Renal cortical epithelial cell (primary cell): ENCODE measurements at regions not wholly inside any gene's neighbourhood (a gene's known extent, or its start where the extent isn't known, plus 50 kb on each side); places are given as distances from the start of the nearest gene placed in this dataset.

ENCODE experiments used
- DNase-seq: peaks from one replicate; pipeline ENCODE4 v3.0.0-alpha.2; 2011; ENCODE audit warnings: low read depth

DNA sequence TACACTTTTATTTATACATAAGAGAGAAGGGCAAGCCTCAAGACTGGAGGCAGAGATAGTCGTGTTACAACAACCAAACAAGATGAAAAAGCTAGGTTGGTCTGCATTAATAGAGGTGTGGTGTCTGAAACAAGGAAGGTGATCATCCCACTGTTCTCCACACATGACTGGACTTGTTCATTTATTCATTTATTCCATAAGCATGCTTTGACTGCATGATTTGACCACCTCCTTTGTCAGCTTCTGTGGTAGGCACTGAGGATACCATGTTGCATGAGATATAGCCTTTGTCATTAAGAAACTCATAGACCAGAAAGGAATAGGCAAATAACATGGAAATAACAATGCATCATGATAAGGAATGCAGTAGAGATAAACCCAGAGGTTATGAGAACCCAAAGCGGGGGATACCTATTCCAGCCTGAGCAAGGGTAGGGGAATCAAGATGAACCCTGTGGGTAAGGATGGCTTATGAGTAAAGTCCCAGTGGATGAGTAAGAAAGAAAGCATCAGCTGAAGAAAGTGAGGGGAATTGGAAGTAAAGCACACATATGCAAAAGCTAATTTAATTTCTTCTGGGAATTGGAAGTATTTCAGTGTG lies 173.7 kb upstream of the FGGY start:
- no peak for DNase-seq

DNA sequence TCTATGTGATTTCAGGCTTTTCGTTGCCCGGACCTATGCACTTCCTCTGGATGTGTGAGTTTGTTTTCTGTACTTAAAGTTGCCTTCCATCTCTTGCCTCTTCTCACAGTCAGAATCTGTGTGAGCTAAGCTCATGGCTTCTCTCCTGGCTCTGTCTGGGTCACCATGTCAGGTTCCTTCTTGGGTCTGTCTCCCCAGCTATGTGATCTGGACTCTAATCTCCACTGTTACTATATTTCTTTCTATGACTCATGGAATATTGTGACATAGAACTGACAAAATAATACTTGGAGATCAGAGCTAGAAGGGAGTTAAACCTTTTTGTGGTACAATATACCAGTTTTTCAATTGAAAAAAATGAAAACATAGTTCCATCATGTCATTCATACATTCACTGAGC lies 172.7 kb upstream of the FGGY start:
- DNase-seq = peak; percentile 26

DNA sequence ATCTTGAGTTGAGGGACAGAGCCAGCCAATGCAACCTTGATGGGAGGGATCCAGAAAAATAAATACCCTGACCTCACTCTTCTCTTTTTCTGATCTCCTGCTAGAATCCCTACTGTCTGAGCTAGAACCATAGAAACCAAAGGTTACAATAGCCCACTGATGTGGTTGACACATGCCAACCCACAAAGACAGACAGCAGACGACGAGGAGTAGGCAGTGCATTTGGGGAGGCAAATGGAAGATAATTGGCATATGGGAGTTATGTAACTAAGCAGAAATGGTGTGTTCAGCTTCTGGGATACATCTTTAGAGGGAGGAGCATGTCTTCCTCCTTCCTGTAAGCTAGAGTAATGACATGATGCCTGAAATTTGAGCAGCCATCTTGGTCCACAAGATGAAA lies 171.7 kb upstream of the FGGY start:
- no peak for DNase-seq

DNA sequence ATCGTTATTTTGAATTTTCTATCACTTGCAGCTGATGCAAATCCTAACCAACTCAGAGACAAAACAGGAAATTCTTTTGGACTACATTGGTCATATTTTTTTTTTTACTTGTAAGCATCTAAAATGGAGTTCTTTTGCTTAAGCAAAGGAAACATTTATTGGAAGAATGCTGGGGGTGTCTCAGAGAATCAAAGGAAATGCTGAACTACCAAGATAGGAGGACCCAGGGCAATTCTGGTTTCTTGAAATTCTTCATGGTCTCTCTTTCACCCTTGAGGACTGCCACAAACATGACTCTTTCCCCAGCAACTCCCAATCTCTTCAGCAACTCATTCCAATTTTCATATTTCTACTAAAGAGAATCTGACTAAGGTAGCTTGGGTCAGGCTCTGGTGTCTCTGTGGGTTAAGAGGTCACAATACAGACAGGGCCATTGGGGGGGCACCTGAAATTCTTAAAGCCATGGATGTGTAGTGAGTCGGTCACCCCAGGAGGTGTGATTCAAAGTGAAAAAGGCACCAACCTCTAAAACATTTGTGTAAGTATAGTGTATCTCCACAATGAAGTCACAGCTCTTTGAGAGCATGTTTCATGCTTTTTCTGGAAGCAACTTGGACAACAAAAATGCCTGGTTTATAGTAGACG lies 171.1 kb upstream of the FGGY start:
- DNase-seq = no peak

DNA sequence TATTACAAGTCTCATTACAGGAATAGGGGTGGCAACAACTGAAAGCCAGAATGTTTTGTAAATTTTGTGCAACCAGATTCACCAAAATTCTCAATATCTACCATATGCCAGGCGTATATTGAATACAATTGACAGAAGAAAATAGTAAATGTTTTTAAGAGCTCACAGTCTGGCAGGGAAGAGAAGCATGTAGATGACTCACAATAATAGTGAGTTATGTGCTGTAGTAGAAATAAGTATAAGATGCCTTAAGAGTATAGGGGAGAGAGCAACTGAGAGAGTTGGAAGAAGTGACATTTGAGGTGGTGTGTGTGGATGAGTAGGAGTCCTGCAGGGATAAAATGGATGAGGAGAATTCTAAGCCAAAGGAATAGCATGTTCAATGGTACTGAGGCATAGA lies 170.5 kb upstream of the FGGY start:
- DNase-seq = no peak

DNA sequence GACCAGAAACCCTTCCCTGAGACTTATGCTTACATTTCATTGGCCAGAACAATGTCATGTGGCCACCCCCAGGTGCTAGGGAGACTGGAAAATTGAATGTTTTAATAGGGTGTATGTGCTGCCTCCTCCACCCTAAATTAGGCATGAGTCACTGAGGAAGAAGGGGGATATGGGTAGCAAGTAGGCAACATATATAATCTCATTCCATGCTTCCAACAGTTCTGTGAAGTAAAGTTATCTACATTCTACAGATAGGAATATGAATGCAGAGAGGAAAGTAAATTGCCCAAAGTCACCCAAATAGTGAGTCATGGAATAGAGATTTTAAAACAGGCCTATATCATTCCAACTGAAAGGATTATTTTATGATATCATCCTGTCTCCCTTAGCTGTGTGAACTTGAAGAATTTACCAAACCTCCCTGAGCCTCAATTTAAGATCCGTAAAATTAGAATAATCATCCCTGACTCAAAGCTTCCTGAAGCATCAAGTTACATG lies 168.6 kb upstream of the FGGY start:
- DNase-seq = peak; percentile 22

DNA sequence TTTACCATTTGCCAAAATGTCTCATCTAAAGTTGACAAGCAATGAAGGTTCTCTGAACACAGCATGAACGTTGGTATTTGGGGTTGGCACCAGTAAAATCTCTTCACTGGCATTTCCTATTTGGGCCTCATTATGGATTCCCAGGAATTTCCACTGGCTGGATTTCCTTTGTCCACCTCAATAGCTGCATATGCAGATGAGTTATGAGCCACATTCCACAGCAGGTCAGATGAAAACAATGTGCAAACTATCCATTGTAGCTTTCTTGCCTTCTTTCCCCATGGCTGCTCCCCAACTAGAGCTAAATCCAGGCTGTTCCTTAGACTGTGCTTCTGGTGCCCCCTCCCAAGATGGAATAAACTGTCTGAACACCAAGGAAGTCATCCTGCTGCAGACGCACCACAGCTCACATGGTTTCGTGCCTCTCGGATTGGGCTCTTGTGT lies 168.1 kb upstream of the FGGY start:
- DNase-seq = peak; percentile 92

DNA sequence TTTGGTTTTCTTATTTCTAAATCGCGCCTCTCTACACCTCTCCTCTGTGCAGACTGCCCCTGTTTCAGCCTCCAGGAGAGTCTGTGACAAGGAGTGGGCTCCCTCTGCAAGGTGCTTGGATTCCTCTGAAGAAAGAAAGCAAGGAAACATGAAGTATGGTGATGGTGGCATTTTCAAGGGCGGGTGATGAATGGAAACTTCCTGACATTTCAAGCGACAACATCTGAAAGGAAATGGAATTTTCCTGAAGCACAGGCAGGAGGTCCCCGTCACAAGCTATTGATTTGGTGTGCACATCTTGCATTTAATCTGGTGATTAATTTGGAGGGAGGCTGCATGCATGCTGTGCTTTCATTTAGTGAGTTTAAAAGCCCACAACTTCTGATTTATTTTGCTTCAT lies 164.6 kb upstream of the FGGY start:
- DNase-seq = peak; percentile 45

DNA sequence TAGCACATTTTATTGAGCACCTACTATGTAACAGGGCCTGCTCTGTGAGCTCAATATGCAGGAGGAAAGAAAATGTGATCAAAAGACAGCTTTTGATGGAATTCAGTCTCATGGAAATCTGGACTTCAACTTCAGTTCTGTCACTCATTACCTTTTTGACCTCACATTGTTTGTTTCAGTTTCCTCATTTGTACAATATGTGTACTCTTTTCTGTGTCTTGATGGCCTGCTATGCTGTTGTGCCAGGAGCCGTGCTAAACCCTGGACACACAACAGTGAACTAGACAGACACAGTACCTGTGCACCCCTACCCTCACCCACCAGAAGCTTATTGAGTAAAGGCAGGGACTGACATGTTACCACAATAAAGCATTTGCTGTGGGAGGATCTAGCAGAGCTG lies 162.9 kb upstream of the FGGY start:
- DNase-seq = no peak

DNA sequence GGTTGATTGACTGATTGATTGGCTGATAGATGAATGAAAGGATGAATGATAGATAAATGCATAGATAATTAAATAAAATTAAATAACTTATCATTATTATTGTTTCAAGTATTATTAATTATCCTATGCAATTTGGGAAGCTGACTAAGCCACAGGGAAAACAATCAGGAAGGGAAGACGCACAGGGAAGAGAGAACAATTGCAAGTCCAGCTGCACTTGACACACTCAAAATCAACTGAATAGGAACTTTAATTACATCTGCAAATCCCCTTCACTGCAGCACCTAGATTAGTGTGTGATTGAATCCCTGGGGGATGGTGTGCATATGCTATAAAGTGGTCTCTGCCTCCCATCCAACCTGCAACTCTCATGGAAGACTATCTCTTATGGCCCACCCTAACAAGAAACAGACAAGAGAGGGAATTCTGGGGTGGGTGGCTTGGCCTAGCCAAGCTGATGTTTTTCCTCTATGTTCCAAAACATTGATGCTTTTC lies 161.1 kb upstream of the FGGY start:
- no peak for DNase-seq

DNA sequence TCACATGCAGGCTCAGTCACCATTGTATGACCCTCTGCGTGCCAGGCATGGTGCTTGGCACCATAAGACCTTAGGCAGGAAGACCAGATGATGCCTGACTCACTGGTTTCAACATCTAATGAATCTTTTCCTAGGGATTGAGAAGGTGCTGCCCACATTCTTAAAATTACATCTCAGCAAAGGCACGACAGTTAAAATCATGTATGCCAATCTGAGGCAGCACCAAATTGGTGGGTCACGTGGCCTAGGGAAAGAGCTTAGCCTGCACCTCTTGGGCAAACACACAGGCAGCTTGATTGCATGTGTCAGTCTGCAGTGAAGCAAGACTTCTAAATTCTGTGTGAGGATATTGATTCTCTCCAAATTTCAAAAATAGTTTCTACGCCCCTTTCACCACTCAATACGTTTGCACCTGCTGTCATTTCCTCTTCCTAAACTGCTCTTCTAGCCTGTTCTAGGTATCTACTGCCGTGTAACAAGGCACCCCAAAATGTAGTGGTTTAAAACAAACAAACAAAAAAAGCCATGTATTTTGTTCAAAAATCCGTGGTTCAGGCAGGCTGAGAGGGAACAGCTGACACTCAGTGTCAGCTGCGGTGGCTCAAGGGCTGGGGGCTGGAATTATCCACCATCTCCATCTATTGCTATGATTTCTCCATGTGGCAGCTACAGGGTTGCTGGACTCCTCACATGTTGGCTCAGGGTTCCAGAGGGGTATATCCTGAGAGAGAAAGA lies 160.2 kb upstream of the FGGY start:
- peak; percentile 86 for DNase-seq

DNA sequence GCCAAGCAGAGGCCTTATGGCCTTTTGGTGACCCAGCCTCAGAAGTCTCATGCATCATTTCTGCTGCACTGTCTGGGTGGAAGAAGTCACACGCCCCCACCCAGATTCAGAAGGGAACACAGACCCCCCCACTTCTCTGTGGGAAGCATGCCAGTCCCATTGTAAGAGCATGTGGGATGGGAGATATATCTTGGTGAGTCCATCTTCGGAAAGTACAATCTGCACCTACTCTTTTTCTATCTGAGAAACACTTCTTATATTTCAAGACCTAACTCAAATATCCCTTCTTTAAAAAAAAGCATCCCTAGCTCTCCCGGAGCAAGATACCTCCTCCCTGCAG lies 159.6 kb upstream of the FGGY start:
- no peak for DNase-seq

DNA sequence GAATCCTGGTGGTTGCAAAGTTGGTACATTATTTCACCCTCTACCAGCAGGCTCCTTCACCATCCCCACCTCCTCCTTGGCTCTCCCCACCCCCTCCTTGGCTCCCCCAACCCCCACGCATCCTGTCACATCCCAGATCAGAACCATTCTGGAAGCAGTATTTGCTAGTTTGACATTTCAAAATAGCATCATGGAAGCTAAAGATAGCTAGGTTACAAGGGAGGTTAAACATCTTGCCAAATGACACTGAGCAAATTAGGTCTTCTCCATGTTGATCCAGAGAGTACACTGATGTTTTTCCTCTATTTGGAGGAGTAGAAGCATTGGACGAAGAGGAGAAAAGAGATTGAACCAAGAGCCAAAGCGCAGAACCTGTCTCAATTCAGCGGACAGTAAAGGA lies 158.9 kb upstream of the FGGY start:
- no peak for DNase-seq

DNA sequence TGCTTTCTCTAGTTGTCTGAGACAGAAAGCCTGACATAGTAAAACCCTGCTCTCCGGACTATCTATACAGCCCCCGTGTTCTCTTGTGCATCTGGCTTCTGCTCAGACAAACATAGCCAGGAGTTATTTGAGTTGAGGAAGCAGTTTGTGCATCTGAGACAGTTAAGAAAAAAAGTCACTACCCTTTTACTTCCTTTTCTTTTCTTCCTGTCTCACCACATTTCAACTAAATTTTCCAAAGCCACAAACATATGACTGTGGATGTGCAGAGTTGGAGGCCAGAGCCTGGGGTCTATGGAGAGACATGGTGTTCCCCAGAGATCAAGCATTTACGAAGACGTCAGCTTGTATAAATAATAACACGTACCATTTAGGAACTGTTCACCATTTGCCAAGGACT lies 158.5 kb upstream of the FGGY start:
- DNase-seq = no peak

DNA sequence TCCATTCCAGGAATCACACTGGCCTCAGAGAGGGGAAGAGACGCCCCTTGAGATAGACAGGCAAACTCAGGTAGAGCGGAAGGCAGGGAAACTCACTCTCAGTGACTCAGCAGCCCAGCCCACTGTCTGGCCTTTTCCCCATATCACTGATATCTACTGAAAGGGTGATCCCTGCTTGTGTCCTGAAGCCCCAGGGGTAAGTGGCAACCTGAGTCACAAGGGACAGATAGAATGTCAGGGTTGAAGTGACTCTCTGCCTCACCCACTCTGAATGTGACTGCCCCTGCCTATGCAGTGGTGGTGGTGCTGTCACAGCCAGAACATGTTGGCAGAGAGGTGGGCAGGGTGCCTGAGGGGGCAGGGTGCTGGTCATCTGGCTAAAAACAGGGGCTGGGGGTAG lies 157.5 kb upstream of the FGGY start:
- no peak for DNase-seq

DNA sequence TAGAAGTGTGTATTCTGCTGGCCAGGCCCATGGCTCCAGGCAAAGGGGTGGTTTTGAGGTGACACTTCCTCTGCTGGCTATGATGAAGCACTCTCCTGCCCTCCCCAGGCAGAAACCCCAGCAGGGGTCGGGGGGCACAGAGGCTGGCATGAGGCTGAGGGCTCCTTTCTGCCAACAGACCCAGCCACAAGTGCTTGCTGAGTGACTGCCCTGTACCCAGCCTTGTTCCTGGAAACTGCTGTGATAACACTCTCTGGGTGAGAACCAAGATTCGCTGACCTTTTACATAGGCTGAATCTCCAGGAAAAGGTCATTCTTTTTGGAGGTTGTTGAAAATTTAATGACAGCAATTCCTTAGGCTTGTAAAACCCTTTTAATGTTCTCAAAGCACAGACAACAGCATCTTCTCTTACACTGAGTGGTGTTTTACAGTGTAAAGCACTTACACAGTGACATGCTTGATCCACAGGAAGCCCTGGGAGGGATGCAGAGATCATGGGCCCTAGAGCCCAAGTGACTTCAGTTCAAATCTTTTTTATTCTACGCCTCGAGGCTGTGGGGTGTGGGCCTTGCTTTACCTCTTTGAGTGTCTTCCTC lies 155.5 kb upstream of the FGGY start:
- no peak for DNase-seq

DNA sequence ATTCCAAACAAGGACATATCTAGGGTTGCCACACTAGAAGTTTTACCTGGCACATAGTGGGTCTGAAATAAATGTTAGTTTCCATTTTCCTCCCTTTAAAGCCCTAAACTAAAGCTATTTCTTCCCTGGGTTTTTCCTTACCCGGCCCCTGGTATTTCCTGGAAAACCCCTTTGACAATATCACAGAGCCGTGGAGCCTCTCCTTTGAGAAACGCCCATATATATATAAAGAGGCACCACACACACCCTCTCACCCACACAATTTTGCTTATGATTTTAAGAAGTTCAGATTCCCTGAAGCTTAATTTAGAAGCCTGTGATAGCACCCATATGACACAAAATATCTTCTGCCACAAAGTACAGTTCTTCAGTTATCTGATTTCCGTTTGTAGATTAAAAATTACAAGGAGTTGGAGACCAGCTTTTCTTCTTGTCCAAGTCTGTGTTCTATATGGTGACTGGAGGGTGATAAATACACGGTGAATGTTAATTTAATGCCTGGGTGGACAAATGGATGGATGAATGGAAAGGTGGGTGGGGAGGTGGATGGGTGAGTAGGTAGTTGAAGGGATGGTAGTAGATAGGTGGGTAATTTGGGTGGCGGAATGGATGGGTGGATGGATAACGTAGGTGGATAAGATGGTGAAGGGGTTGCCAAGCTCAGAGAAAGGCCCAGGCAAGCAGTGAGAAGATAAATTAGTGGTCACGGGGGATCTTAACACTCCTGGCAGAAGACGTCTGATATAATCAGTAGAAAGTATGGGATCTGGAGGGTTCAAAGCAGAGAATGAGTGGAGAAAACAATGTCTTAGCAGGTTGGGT lies 154.4 kb upstream of the FGGY start:
- no peak for DNase-seq

DNA sequence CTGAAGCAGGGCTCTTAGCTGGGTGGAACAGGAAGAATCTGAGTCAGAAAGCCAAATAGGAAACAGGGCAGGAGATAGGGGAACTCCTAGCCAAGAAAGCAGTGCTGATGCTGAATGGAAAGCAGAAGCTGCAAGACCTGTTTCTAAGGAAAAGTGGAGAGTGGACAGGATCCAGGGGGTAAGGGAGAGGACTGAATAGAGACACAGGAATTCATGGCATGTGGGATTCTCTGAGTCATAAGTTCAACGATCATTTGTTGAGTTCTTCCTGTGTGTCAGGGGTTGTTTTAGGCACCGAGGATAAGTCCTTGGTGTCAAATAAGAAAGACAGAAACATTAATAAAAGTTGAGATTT lies 153.8 kb upstream of the FGGY start:
- DNase-seq = peak; percentile 98

DNA sequence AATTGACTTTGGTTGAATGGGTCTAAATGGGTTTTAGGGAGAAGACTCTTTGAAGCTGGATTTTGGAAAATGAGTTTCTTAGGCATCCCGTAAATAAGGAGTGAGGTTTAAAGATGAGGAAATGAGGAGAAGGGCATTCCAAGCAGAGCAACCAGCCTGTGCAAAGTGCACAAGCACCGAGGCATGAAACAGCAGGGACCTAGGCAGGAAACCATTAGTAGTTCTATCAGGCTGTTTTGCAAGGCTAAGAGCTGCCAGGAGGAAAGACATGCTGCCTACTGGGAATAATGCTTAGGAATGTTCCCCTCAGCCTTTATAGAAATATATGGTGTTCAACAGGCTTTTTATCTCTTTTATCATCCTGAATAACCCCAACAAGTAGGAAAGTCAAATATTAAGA lies 153.1 kb upstream of the FGGY start:
- DNase-seq = peak; percentile 91

DNA sequence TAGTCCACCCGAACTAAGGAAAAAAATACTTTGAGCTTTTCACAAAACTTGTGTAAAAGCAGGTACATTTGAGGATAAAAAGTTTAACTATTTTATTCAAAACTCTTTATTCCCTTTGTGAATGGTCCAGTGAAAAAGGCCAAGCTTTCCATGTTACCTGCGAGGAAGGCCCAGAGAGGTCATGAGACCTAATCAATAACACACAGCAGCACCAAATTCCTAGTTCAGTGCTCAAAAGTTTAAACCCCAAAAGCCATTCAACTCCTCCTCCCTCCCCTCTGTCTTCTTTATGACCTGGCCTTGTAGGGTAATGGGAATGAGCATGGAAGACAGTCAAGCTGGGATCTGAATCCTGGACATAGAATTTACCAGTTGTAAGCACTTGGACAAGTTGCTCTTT lies 151.9 kb upstream of the FGGY start:
- DNase-seq = no peak

DNA sequence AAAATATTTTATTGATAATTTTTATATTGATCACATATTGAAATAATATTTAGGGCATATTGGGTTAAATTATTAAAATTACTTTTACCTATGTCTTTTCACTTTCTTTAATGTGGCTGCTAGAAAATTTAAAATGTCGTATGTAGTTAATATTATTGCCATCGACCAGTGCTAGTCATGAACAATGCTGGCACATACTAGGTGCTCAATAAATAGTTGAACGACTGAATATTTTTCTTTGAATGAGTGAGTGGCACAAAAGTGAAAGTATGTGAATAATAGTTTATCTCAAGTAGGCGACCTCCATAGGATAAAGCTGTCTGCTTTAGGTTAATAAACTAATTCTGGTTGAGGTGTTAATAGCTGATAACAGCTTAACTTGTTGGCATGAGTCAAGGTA lies 150.8 kb upstream of the FGGY start:
- DNase-seq = no peak
